Esophagus muscularis mucosa (tissue), 4 donors: ENCODE measurements at regions not wholly inside any gene's neighbourhood (a gene's known extent, or its start where the extent isn't known, plus 50 kb on each side); places are given as distances from the start of the nearest gene placed in this dataset.

Experiments
- EP300 ChIP-seq: sonication (generic); formaldehyde crosslinking; IDR thresholded peaks from one replicate; pipeline ENCODE4 v1.6.1; 2017; ENCODE audit warnings: antibody characterized with exemption
- POLR2A ChIP-seq: fragments of 450-650 bp; IDR thresholded peaks from one replicate; pipeline ENCODE4 v1.6.1; 2017; ENCODE audit warnings: antibody characterized with exemption, moderate library complexity, mild to moderate bottlenecking, low read depth
- TF ChIP-seq, protein P1 (sequence below), 3 experiments: fragments of 200-600 bp in 2 of 3; fragments of 450-650 bp in 1 of 3; sonication (generic) in 2 of 3; IDR thresholded peaks; one replicate each; pipeline ENCODE4 v1.5.1; 2017 to 2019; ENCODE audit warnings: antibody characterized with exemption in 3 of 3, mild to moderate bottlenecking in 2 of 3, moderate library complexity in 1 of 3

- TF ChIP-seq, protein P1, sequence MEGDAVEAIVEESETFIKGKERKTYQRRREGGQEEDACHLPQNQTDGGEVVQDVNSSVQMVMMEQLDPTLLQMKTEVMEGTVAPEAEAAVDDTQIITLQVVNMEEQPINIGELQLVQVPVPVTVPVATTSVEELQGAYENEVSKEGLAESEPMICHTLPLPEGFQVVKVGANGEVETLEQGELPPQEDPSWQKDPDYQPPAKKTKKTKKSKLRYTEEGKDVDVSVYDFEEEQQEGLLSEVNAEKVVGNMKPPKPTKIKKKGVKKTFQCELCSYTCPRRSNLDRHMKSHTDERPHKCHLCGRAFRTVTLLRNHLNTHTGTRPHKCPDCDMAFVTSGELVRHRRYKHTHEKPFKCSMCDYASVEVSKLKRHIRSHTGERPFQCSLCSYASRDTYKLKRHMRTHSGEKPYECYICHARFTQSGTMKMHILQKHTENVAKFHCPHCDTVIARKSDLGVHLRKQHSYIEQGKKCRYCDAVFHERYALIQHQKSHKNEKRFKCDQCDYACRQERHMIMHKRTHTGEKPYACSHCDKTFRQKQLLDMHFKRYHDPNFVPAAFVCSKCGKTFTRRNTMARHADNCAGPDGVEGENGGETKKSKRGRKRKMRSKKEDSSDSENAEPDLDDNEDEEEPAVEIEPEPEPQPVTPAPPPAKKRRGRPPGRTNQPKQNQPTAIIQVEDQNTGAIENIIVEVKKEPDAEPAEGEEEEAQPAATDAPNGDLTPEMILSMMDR (IDR thresholded peaks at IDR 0.05) = no peak
- TF ChIP-seq EP300 = no peak
- TF ChIP-seq POLR2A = no peak
Observed at GRCh38 chr1:234983564-234984238, 144.9 kb downstream of the TOMM20 start.
